ENCODE measurements at regions not wholly inside any gene's neighbourhood (a gene's known extent, or its start where the extent isn't known, plus 50 kb on each side); places are given as distances from the start of the nearest gene placed in this dataset.
"Not testable (repeated sequence)": the region's sequence is repeated elsewhere in the genome, so short reads cannot be mapped to it uniquely, and the experiment has no call there.

- WGBS, 10 experiments: 10 to 80% (median 53%) methylated on average over 1 to 4 of the region's 4 CpGs; no CpG with 5 or more reads in 1 of the 10 experiments
- H3K4me1 ChIP-seq (replicated peaks in 1 of 2): peaks cover 0 to 6% of the 10 kb centered on the region in 2 donors
- H3K4me3 ChIP-seq: no peak overlapping the region
- no peak overlapping the region for H3K27ac ChIP-seq
- in situ Hi-C loops (cut with MboI; ENCODE audit: low pct_unique_long_range_greater_than_20kb in 2 of 9, low sequenced_read_pairs in 9 of 9, unreplicated experiment in 9 of 9): no loop called here
- no peak for ATAC-seq (replicated peaks in 6 of 8)
Measured at GRCh38 chr12:131334835-131335234, 376.1 kb upstream of the SFSWAP start.

- H3K4me3 ChIP-seq: no peak overlapping the region
- H3K4me1 ChIP-seq (replicated peaks in 1 of 2): peaks cover 0 to 3% of the 10 kb centered on the region in 2 donors
- no peak overlapping the region for H3K27ac ChIP-seq
- in situ Hi-C loops (cut with MboI; ENCODE audit: low pct_unique_long_range_greater_than_20kb in 2 of 9, low sequenced_read_pairs in 9 of 9, unreplicated experiment in 9 of 9): no loop called here
- WGBS, 10 experiments: 0 to 86% (median 26%) methylated on average over 1 to 4 of the region's 4 CpGs
- ATAC-seq (replicated peaks in 6 of 8): no peak
Measured at GRCh38 chr12:131335456-131335855, 375.4 kb upstream of the SFSWAP start.

GRCh38 chr12:131337861-131338260, 373.0 kb upstream of the SFSWAP start:
- WGBS, 10 experiments: 0 to 60% (median 60%) methylated on average over 1 of the region's 3 CpGs; no CpG with 5 or more reads in 7 of the 10 experiments
- H3K4me1 ChIP-seq (replicated peaks in 1 of 2); H3K27ac ChIP-seq; in situ Hi-C loops (cut with MboI; ENCODE audit: low pct_unique_long_range_greater_than_20kb in 2 of 9, low sequenced_read_pairs in 9 of 9, unreplicated experiment in 9 of 9); ATAC-seq (replicated peaks in 6 of 8); H3K4me3 ChIP-seq: not testable (repeated sequence)

GRCh38 chr12:131340616-131341210, 370.2 kb upstream of the SFSWAP start:
- Histone ChIP-seq H3K4me1 (replicated peaks in 1 of 2) (peaks cover 0 to under 1% of the 10 kb centered on the region in 2 donors), H3K27ac (no peak overlapping the region), H3K4me3 (no peak overlapping the region)
- ATAC-seq (replicated peaks in 6 of 8): peak in 2 of 8 experiments; percentile 18 to 34
- WGBS, 10 experiments: 0 to 85% (median 31%) methylated on average over 2 to 9 of the region's 13 CpGs; no CpG with 5 or more reads in 3 of the 10 experiments
- in situ Hi-C loops (cut with MboI; ENCODE audit: low pct_unique_long_range_greater_than_20kb in 2 of 9, low sequenced_read_pairs in 9 of 9, unreplicated experiment in 9 of 9): loop anchor here in 4 of 9 experiments (10.0 kb wide), 1 partner anchor 284 kb away; no protein-coding TSS in a partner anchor

GRCh38 chr12:131341608-131342007, 369.3 kb upstream of the SFSWAP start:
- no CpG with 5 or more reads among the region's 6 CpGs for WGBS, 10 experiments
- in situ Hi-C loops (cut with MboI; ENCODE audit: low pct_unique_long_range_greater_than_20kb in 2 of 9, low sequenced_read_pairs in 9 of 9, unreplicated experiment in 9 of 9): loop anchor here in 4 of 9 experiments (10.0 kb wide), 1 partner anchor 283 kb away; no protein-coding TSS in a partner anchor
- not testable (repeated sequence) for H3K4me3 ChIP-seq; H3K4me1 ChIP-seq (replicated peaks in 1 of 2); ATAC-seq (replicated peaks in 6 of 8); H3K27ac ChIP-seq

GRCh38 chr12:131343436-131343835, 367.5 kb upstream of the SFSWAP start:
- ATAC-seq (replicated peaks in 6 of 8); H3K27ac ChIP-seq; H3K4me3 ChIP-seq: not testable (repeated sequence)
- WGBS, 10 experiments: 10 to 100% (median 81%) methylated on average over 1 to 3 of the region's 3 CpGs; no CpG with 5 or more reads in 2 of the 10 experiments
- H3K4me1 ChIP-seq (replicated peaks in 1 of 2): peaks cover 4 to 17% of the 10 kb centered on the region in 2 donors
- in situ Hi-C loops (cut with MboI; ENCODE audit: low pct_unique_long_range_greater_than_20kb in 2 of 9, low sequenced_read_pairs in 9 of 9, unreplicated experiment in 9 of 9): loop anchor here in 4 of 9 experiments (10.0 kb wide), 1 partner anchor 281 kb away; no protein-coding TSS in a partner anchor

- not testable (repeated sequence) for H3K4me3 ChIP-seq; ATAC-seq (replicated peaks in 6 of 8); H3K27ac ChIP-seq
- in situ Hi-C loops (cut with MboI; ENCODE audit: low pct_unique_long_range_greater_than_20kb in 2 of 9, low sequenced_read_pairs in 9 of 9, unreplicated experiment in 9 of 9): loop anchor here in 6 of 9 experiments (5.0 to 10.0 kb wide), 2 partner anchors 277 to 280 kb away; no protein-coding TSS in a partner anchor
- peaks cover 10 to 25% of the 10 kb centered on the region in 2 donors for H3K4me1 ChIP-seq (replicated peaks in 1 of 2)
- WGBS, 10 experiments: 10 to 100% (median 60%) methylated on average over 1 to 5 of the region's 22 CpGs; no CpG with 5 or more reads in 3 of the 10 experiments
Measured at GRCh38 chr12:131344715-131345520, 366.0 kb upstream of the SFSWAP start.

GRCh38 chr12:131345521-131346436, 365.1 kb upstream of the SFSWAP start:
- WGBS, 10 experiments: 100% methylated on average over 2 of the region's 19 CpGs; no CpG with 5 or more reads in 9 of the 10 experiments

GRCh38 chr12:131346555-131347344, 364.1 kb upstream of the SFSWAP start:
- H3K4me1 ChIP-seq (replicated peaks in 1 of 2): peaks cover 10 to 25% of the 10 kb centered on the region in 2 donors
- in situ Hi-C loops (cut with MboI; ENCODE audit: low pct_unique_long_range_greater_than_20kb in 2 of 9, low sequenced_read_pairs in 9 of 9, unreplicated experiment in 9 of 9): loop anchor here in 6 of 9 experiments (5.0 to 10.0 kb wide), 2 partner anchors 276 to 278 kb away; no protein-coding TSS in a partner anchor
- WGBS, 10 experiments: 30 to 60% (median 51%) methylated on average over 1 to 11 of the region's 17 CpGs; no CpG with 5 or more reads in 3 of the 10 experiments
- no peak overlapping the region for H3K4me3 ChIP-seq
- H3K27ac ChIP-seq: peak overlapping the region in 1 of 2 donors; percentile 69
- ATAC-seq (replicated peaks in 6 of 8): peak in 5 of 8 experiments; percentile 13 to 72 (median 62)

More at GRCh38 chr12:131345521-131346436, 365.1 kb upstream of the SFSWAP start:
- Histone ChIP-seq H3K4me1 (replicated peaks in 1 of 2) (peaks cover 10 to 25% of the 10 kb centered on the region in 2 donors), H3K27ac (peak overlapping the region in 1 of 2 donors; percentile 56), H3K4me3 (no peak overlapping the region)
- in situ Hi-C loops (cut with MboI; ENCODE audit: low pct_unique_long_range_greater_than_20kb in 2 of 9, low sequenced_read_pairs in 9 of 9, unreplicated experiment in 9 of 9): loop anchor here in 6 of 9 experiments (5.0 to 10.0 kb wide), 2 partner anchors 277 to 279 kb away; no protein-coding TSS in a partner anchor
- peak in 7 of 8 experiments; percentile 20 to 67 (median 54) for ATAC-seq (replicated peaks in 6 of 8)

GRCh38 chr12:131347345-131347714, 363.6 kb upstream of the SFSWAP start:
- H3K27ac ChIP-seq: no peak overlapping the region
- peaks cover 10 to 25% of the 10 kb centered on the region in 2 donors for H3K4me1 ChIP-seq (replicated peaks in 1 of 2)
- WGBS, 10 experiments: 51 to 100% (median 76%) methylated on average over 1 to 8 of the region's 11 CpGs; no CpG with 5 or more reads in 4 of the 10 experiments
- H3K4me3 ChIP-seq: no peak overlapping the region
- ATAC-seq (replicated peaks in 6 of 8): no peak
- in situ Hi-C loops (cut with MboI; ENCODE audit: low pct_unique_long_range_greater_than_20kb in 2 of 9, low sequenced_read_pairs in 9 of 9, unreplicated experiment in 9 of 9): loop anchor here in 6 of 9 experiments (5.0 to 10.0 kb wide), 2 partner anchors 275 to 277 kb away; no protein-coding TSS in a partner anchor

- in situ Hi-C loops (cut with MboI; ENCODE audit: low pct_unique_long_range_greater_than_20kb in 2 of 9, low sequenced_read_pairs in 9 of 9, unreplicated experiment in 9 of 9): loop anchor here in 6 of 9 experiments (5.0 to 10.0 kb wide), 2 partner anchors 275 to 277 kb away; no protein-coding TSS in a partner anchor
Measured at GRCh38 chr12:131347732-131348131, 363.2 kb upstream of the SFSWAP start.

More at GRCh38 chr12:131347732-131348131, 363.2 kb upstream of the SFSWAP start:
- H3K4me1 ChIP-seq (replicated peaks in 1 of 2): peaks cover 10 to 25% of the 10 kb centered on the region in 2 donors
- no peak overlapping the region for H3K27ac ChIP-seq
- H3K4me3 ChIP-seq: no peak overlapping the region
- 72 to 100% (median 100%) methylated on average over 1 to 6 of the region's 7 CpGs; no CpG with 5 or more reads in 5 of the 10 experiments for WGBS, 10 experiments
- no peak for ATAC-seq (replicated peaks in 6 of 8)
